ENCODE measurements at regions not wholly inside any gene's neighbourhood (a gene's known extent, or its start where the extent isn't known, plus 50 kb on each side); places are given as distances from the start of the nearest gene placed in this dataset.

DNA sequence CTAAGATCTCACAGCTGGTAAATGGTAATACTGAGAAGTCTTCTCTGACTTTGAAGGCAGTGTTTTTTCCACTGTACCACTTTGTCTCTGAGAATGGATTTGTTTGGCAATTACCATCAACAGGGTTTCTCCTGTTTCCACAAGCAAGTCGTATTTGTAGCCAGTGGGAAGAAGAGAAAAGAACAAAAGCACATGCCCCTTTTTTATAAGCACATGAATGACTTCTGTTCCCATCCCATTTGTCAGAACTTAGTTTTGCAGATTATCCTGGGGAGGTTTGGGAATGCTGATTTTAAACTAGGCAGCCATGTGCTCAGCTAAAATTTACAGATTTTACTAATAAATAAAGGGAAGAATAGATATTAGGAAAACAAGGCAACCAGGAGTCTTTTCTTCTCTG, 92.9 kb upstream of the ZSWIM2 start:
- Histone ChIP-seq H2AFZ (ENCODE audit: control insufficient read depth, low read depth, low read length) (no peak overlapping the region), H3K27me3 (replicated peaks in 1 of 2; ENCODE audit: control insufficient read depth in 2 of 2, insufficient read depth in 2 of 2, low read length in 1 of 2) (no peaks in the 10 kb centered on the region), H3K36me3 (ENCODE audit: control insufficient read depth in 2 of 2, insufficient read depth in 2 of 2, low read length in 1 of 2) (no peaks in the 10 kb centered on the region), H3K79me2 (ENCODE audit: control insufficient read depth, insufficient read depth, low read length) (no peaks in the 10 kb centered on the region), H3K9ac (ENCODE audit: control insufficient read depth, insufficient read depth, low read length) (no peak overlapping the region), H3K4me2 (ENCODE audit: control insufficient read depth, insufficient read depth) (no peak overlapping the region), H4K20me1 (ENCODE audit: control insufficient read depth, insufficient read depth) (no peaks in the 10 kb centered on the region), H3K4me1 (ENCODE audit: control insufficient read depth, insufficient read depth, low read length) (no peaks in the 10 kb centered on the region), H3K9me3 (replicated peaks; ENCODE audit: control insufficient read depth, insufficient read depth, low read length) (no peaks in the 10 kb centered on the region), H3K4me3 (no peak overlapping the region), H3K27ac (ENCODE audit: control insufficient read depth, insufficient read depth) (no peak overlapping the region)
- ChIA-PET CTCF (no interaction called here), SMC1A (ENCODE audit: uncharacterized antibody, unreplicated experiment) (no interaction called here), RAD21 (ENCODE audit: unreplicated experiment) (no interaction called here), POLR2A (no interaction called here)
- in situ Hi-C loops (cut with MboI), result no loop called here
- DNase-seq (ENCODE audit: low read depth, low spot score) (no peak), FAIRE-seq (no peak), ATAC-seq (no peak)
- WGBS (ENCODE audit: insufficient coverage, insufficient replicate concordance, low lambda C conversion rate, missing lambda C conversion rate), result 0% methylated on average over 1 of the region's 1 CpG
- BruUV-seq (replicated peaks), result no TSS peak
- TF ChIP-seq PAX5 (IDR thresholded peaks at IDR 0.05; ENCODE audit: borderline replicate concordance, low read depth, low read length), result no peak
- TF ChIP-seq EZH2 (IDR thresholded peaks at IDR 0.05; ENCODE audit: borderline replicate concordance, control insufficient read depth, low read depth, low read length), result no peak
- intact Hi-C loops (cut with micrococcal nuclease; ENCODE audit: unreplicated experiment), result no loop called here

DNA sequence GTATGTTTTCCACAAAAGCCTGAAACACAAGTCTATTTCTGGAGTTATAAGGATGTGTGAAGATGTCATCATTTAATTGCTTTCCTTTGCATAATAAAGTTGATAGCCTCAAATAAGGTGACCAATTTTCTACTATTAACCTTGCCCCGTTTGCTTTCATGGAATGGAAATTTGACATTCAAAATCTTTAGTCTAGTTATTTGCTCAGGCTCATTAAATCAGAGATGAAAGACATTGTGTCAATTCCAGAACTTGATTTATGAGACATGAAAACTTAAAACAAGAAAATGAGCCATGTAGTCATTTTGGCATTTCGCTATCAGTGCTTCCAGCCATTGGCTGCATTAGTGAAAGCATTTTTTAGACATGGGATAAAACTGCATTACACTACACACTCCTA, 91.5 kb upstream of the ZSWIM2 start:
- Histone ChIP-seq H3K4me2 (ENCODE audit: control insufficient read depth, insufficient read depth) (no peak overlapping the region), H4K20me1 (ENCODE audit: control insufficient read depth, insufficient read depth) (no peaks in the 10 kb centered on the region), H3K4me3 (no peak overlapping the region), H3K9me3 (replicated peaks; ENCODE audit: control insufficient read depth, insufficient read depth, low read length) (no peaks in the 10 kb centered on the region), H3K9ac (ENCODE audit: control insufficient read depth, insufficient read depth, low read length) (no peak overlapping the region), H3K4me1 (ENCODE audit: control insufficient read depth, insufficient read depth, low read length) (no peaks in the 10 kb centered on the region), H3K36me3 (ENCODE audit: control insufficient read depth in 2 of 2, insufficient read depth in 2 of 2, low read length in 1 of 2) (no peaks in the 10 kb centered on the region), H3K27ac (ENCODE audit: control insufficient read depth, insufficient read depth) (no peak overlapping the region), H3K27me3 (replicated peaks in 1 of 2; ENCODE audit: control insufficient read depth in 2 of 2, insufficient read depth in 2 of 2, low read length in 1 of 2) (no peaks in the 10 kb centered on the region), H2AFZ (ENCODE audit: control insufficient read depth, low read depth, low read length) (no peak overlapping the region), H3K79me2 (ENCODE audit: control insufficient read depth, insufficient read depth, low read length) (no peaks in the 10 kb centered on the region)
- RAD21 ChIA-PET (ENCODE audit: unreplicated experiment), result no interaction called here
- SMC1A ChIA-PET (ENCODE audit: uncharacterized antibody, unreplicated experiment), result no interaction called here
- intact Hi-C loops (cut with micrococcal nuclease; ENCODE audit: unreplicated experiment), result no loop called here
- BruUV-seq (replicated peaks), result no TSS peak
- FAIRE-seq (no peak), DNase-seq (ENCODE audit: low read depth, low spot score) (no peak), ATAC-seq (no peak)
- CTCF ChIA-PET, result no interaction called here
- in situ Hi-C loops (cut with MboI), result no loop called here
- WGBS (ENCODE audit: insufficient coverage, insufficient replicate concordance, low lambda C conversion rate, missing lambda C conversion rate), result 7% methylated on average over 2 of the region's 2 CpGs
- POLR2A ChIA-PET, result no interaction called here
- TF ChIP-seq HDGF (IDR thresholded peaks at IDR 0.05) (no peak), NR2C1 (IDR thresholded peaks at IDR 0.05) (no peak), FOS (IDR thresholded peaks at IDR 0.05; ENCODE audit: borderline replicate concordance, extremely low read depth, insufficient read length) (no peak), IKZF1 (conservative IDR thresholded peaks at IDR 0.05) (no peak), RFX5 (IDR thresholded peaks at IDR 0.05; ENCODE audit: low read depth, low read length) (no peak), E2F4 (IDR thresholded peaks at IDR 0.05; ENCODE audit: low read depth, low read length) (no peak), ZNF622 (IDR thresholded peaks at IDR 0.05) (no peak), CREM (IDR thresholded peaks at IDR 0.05; ENCODE audit: low read depth) (no peak), TAF1 (IDR thresholded peaks at IDR 0.05; ENCODE audit: borderline replicate concordance, low read depth, low read length) (no peak), HDAC6 (IDR thresholded peaks at IDR 0.05; ENCODE audit: unreplicated experiment) (no peak), GATAD2B (conservative IDR thresholded peaks at IDR 0.05; ENCODE audit: low read depth) (no peak), FOXK2 (IDR thresholded peaks at IDR 0.05) (no peak), SREBF1 (IDR thresholded peaks at IDR 0.05; ENCODE audit: low read length) (no peak), CBX3 (IDR thresholded peaks at IDR 0.05; ENCODE audit: borderline replicate concordance, low read depth) (no peak), NFIC (IDR thresholded peaks at IDR 0.05; ENCODE audit: low read depth, low read length) (no peak)

All from GM12878 (cell line).